ENCODE measurements at regions not wholly inside any gene's neighbourhood (a gene's known extent, or its start where the extent isn't known, plus 50 kb on each side); places are given as distances from the start of the nearest gene placed in this dataset.
A peak's percentile ranks its signal among the peaks of the same experiment; 100 is the strongest.

- Histone ChIP-seq H3K9ac (ENCODE audit: low read length) (no peak overlapping the region), H2AFZ (ENCODE audit: low read length) (no peak overlapping the region), H3K36me3 (ENCODE audit: low read depth, low read length) (no peaks in the 10 kb centered on the region), H4K20me1 (ENCODE audit: low read length) (no peaks in the 10 kb centered on the region), H3K79me2 (ENCODE audit: low read length) (no peaks in the 10 kb centered on the region), H3F3A (ENCODE audit: low read length, unreplicated experiment) (no peaks in the 10 kb centered on the region), H3K9me2 (replicated peaks; ENCODE audit: low read length) (no peaks in the 10 kb centered on the region), H3K27ac (ENCODE audit: low read length) (no peak overlapping the region), H3K9me3 (ENCODE audit: low read length) (no peaks in the 10 kb centered on the region), H3K4me3 (ENCODE audit: low read length) (no peak overlapping the region), H3K4me2 (ENCODE audit: low read length) (no peak overlapping the region), H3K27me3 (ENCODE audit: low read length) (no peaks in the 10 kb centered on the region), H3K4me1 (ENCODE audit: insufficient read depth, low read length) (no peaks in the 10 kb centered on the region)
- no peak for ATAC-seq
- TF ChIP-seq EZH2 (IDR thresholded peaks at IDR 0.05; ENCODE audit: low read length, unreplicated experiment), result no peak
- no peak for TF ChIP-seq EZH2phosphoT487 (IDR thresholded peaks at IDR 0.05; ENCODE audit: borderline replicate concordance, low read length)
- TF ChIP-seq CTCF (conservative IDR thresholded peaks at IDR 0.05; ENCODE audit: low read depth, low read length), result no peak
- BruUV-seq (replicated peaks), result no TSS peak
- POLR2A ChIA-PET (ENCODE audit: unreplicated experiment), result no interaction called here
- intact Hi-C loops (cut with micrococcal nuclease), result no loop called here
- no peak for DNase-seq
- CTCF ChIA-PET, result no interaction called here
Observed at GRCh38 chr4:115562506-115562905, 449.1 kb upstream of the NDST4 start.

GRCh38 chr4:115548123-115548522 lies 434.7 kb upstream of the NDST4 start:
- H3K4me2 ChIP-seq (ENCODE audit: low read length), result no peak overlapping the region
- no peaks in the 10 kb centered on the region for H3F3A ChIP-seq (ENCODE audit: low read length, unreplicated experiment)
- no peak overlapping the region for H2AFZ ChIP-seq (ENCODE audit: low read length)
- CTCF ChIA-PET, result no interaction called here
- H3K79me2 ChIP-seq (ENCODE audit: low read length), result no peaks in the 10 kb centered on the region
- no peaks in the 10 kb centered on the region for H3K27me3 ChIP-seq (ENCODE audit: low read length)
- POLR2A ChIA-PET (ENCODE audit: unreplicated experiment), result no interaction called here
- H3K9me2 ChIP-seq (replicated peaks; ENCODE audit: low read length), result no peaks in the 10 kb centered on the region
- no peaks in the 10 kb centered on the region for H3K9me3 ChIP-seq (ENCODE audit: low read length)
- H3K4me1 ChIP-seq (ENCODE audit: insufficient read depth, low read length), result no peaks in the 10 kb centered on the region
- no peak overlapping the region for H3K27ac ChIP-seq (ENCODE audit: low read length)
- TF ChIP-seq EZH2phosphoT487 (IDR thresholded peaks at IDR 0.05; ENCODE audit: borderline replicate concordance, low read length), result no peak
- TF ChIP-seq EZH2 (IDR thresholded peaks at IDR 0.05; ENCODE audit: low read length, unreplicated experiment), result no peak
- TF ChIP-seq CTCF (conservative IDR thresholded peaks at IDR 0.05; ENCODE audit: low read depth, low read length), result no peak
- intact Hi-C loops (cut with micrococcal nuclease), result no loop called here
- H3K4me3 ChIP-seq (ENCODE audit: low read length), result no peak overlapping the region
- DNase-seq (no peak), ATAC-seq (no peak)
- no peaks in the 10 kb centered on the region for H4K20me1 ChIP-seq (ENCODE audit: low read length)
- H3K36me3 ChIP-seq (ENCODE audit: low read depth, low read length), result no peaks in the 10 kb centered on the region
- BruUV-seq (replicated peaks), result no TSS peak
- no peak overlapping the region for H3K9ac ChIP-seq (ENCODE audit: low read length)

- H3F3A ChIP-seq (ENCODE audit: low read length, unreplicated experiment), result no peaks in the 10 kb centered on the region
- H3K4me3 ChIP-seq (ENCODE audit: low read length), result no peak overlapping the region
- H3K9me2 ChIP-seq (replicated peaks; ENCODE audit: low read length), result no peaks in the 10 kb centered on the region
- H3K4me1 ChIP-seq (ENCODE audit: insufficient read depth, low read length), result no peaks in the 10 kb centered on the region
- H3K9me3 ChIP-seq (ENCODE audit: low read length), result no peaks in the 10 kb centered on the region
- ChIA-PET POLR2A (ENCODE audit: unreplicated experiment) (no interaction called here), CTCF (interaction anchor here (0.6 to 1.4 kb wide), 2 partner anchors 303 to 382 kb away, joined by 3 to 11 read pairs; no protein-coding TSS in a partner anchor)
- BruUV-seq (replicated peaks), result no TSS peak
- H3K4me2 ChIP-seq (ENCODE audit: low read length), result no peak overlapping the region
- intact Hi-C loops (cut with micrococcal nuclease), result loop anchor here (1.0 to 10.0 kb wide), 6 partner anchors 247 to 757 kb away; no protein-coding TSS in a partner anchor
- no peaks in the 10 kb centered on the region for H4K20me1 ChIP-seq (ENCODE audit: low read length)
- ATAC-seq (no peak), DNase-seq (peak; percentile 27)
- H3K27me3 ChIP-seq (ENCODE audit: low read length), result no peaks in the 10 kb centered on the region
- no peak overlapping the region for H2AFZ ChIP-seq (ENCODE audit: low read length)
- H3K79me2 ChIP-seq (ENCODE audit: low read length), result no peaks in the 10 kb centered on the region
- no peak overlapping the region for H3K27ac ChIP-seq (ENCODE audit: low read length)
- no peak overlapping the region for H3K9ac ChIP-seq (ENCODE audit: low read length)
- no peaks in the 10 kb centered on the region for H3K36me3 ChIP-seq (ENCODE audit: low read depth, low read length)
- no peak for TF ChIP-seq EZH2 (IDR thresholded peaks at IDR 0.05; ENCODE audit: low read length, unreplicated experiment)
- TF ChIP-seq CTCF (conservative IDR thresholded peaks at IDR 0.05; ENCODE audit: low read depth, low read length), result peak; percentile 42; the same call in 1 of the 2 replicates
Observed at GRCh38 chr4:115537387-115537786, 424.0 kb upstream of the NDST4 start.

Data from PC-3 (cell line).